ENCODE measurements at regions not wholly inside any gene's neighbourhood (a gene's known extent, or its start where the extent isn't known, plus 50 kb on each side); places are given as distances from the start of the nearest gene placed in this dataset.

DNA sequence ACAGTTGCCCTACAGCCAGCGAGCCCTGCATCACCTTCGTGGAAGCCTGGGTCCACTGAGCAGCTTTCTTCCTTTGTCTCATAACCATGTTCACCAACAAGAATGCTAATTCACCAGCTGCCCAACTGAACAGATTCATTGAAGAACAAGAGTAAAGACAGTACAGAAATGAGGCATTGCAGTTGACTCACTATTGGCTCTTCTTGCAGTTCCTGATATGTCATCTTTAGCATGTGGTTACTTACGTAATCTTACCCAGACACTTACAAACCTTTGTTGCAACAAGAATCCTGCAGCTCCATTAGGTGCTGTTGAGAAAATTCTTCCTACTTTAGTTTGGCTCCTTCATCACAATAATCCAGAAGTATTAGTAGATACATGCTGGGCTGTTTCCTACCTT is 174.0 kb upstream of the TPK1 start:
- H3K4me2 ChIP-seq (ENCODE audit: low read depth, low read length): no peak overlapping the region
- H3K9me3 ChIP-seq (ENCODE audit: control insufficient read depth, insufficient read depth, low read length): peaks cover 8% of the 10 kb centered on the region
- H3K9ac ChIP-seq (ENCODE audit: low read depth, low read length): no peak overlapping the region
- in situ Hi-C loops (cut with MboI; ENCODE audit: low sequenced_read_pairs) (no loop called here), dilution Hi-C loops (cut with HindIII; ENCODE audit: low sequenced_read_pairs, unreplicated experiment) (no loop called here), intact Hi-C loops (cut with micrococcal nuclease) (no loop called here)
- no peaks in the 10 kb centered on the region for H3K79me1 ChIP-seq (ENCODE audit: low read depth in 1 of 2, low read length in 2 of 2)
- no peak overlapping the region for H4K5ac ChIP-seq (ENCODE audit: low read depth, low read length)
- H4K8ac ChIP-seq (ENCODE audit: low read depth in 2 of 2, low read length in 2 of 2): no peak overlapping the region
- H3K4me1 ChIP-seq (ENCODE audit: control insufficient read depth, insufficient read depth, low read length): no peaks in the 10 kb centered on the region
- H3K9me1 ChIP-seq (ENCODE audit: insufficient read depth, low read length): no peaks in the 10 kb centered on the region
- H3K23ac ChIP-seq (ENCODE audit: low read depth, low read length): no peak overlapping the region
- ATAC-seq (ENCODE audit: low read depth): no peak
- H3K36me3 ChIP-seq (ENCODE audit: control insufficient read depth, insufficient read depth, low read length): no peaks in the 10 kb centered on the region
- H3K56ac ChIP-seq (ENCODE audit: extremely low read depth, insufficient read depth, low read length): no peak overlapping the region
- ChIA-PET CTCF (no interaction called here), POLR2A (ENCODE audit: unreplicated experiment) (no interaction called here)
- H3K14ac ChIP-seq (replicated peaks; ENCODE audit: low read depth, low read length): no peak overlapping the region
- no peak overlapping the region for H2AK5ac ChIP-seq (ENCODE audit: low read depth, low read length)
- H3K4me3 ChIP-seq (ENCODE audit: insufficient read depth, low read depth, low read length): no peak overlapping the region
- no peak overlapping the region for H4K91ac ChIP-seq (ENCODE audit: insufficient read depth, low read depth, low read length)
- no peak overlapping the region for H3K18ac ChIP-seq (ENCODE audit: low read depth, low read length)
- TF ChIP-seq BHLHE40 (IDR thresholded peaks at IDR 0.05; ENCODE audit: low read depth, low read length) (no peak), RAD21 (IDR thresholded peaks at IDR 0.05; ENCODE audit: low read length) (no peak), SMC3 (IDR thresholded peaks at IDR 0.05; ENCODE audit: low read depth, low read length) (no peak), NFE2L2 (IDR thresholded peaks at IDR 0.05; ENCODE audit: low read depth, low read length) (no peak), RFX5 (IDR thresholded peaks at IDR 0.05; ENCODE audit: low read depth, low read length) (no peak), FOS (IDR thresholded peaks at IDR 0.05; ENCODE audit: low read depth, low read length) (no peak), POLR2A (IDR thresholded peaks at IDR 0.05; ENCODE audit: low read depth, low read length) (no peak), MAFK (IDR thresholded peaks at IDR 0.05; ENCODE audit: low read depth, low read length) (no peak), RCOR1 (IDR thresholded peaks at IDR 0.05; ENCODE audit: insufficient replicate concordance, low read length) (no peak), CHD1 (IDR thresholded peaks at IDR 0.05; ENCODE audit: low read depth, low read length) (no peak), MAZ (IDR thresholded peaks at IDR 0.05; ENCODE audit: borderline replicate concordance, low read depth, low read length) (no peak), MXI1 (IDR thresholded peaks at IDR 0.05; ENCODE audit: borderline replicate concordance, low read depth, low read length) (no peak), CEBPB (IDR thresholded peaks at IDR 0.05; ENCODE audit: low read depth, low read length) (no peak)
- TF ChIP-seq, protein P1, sequence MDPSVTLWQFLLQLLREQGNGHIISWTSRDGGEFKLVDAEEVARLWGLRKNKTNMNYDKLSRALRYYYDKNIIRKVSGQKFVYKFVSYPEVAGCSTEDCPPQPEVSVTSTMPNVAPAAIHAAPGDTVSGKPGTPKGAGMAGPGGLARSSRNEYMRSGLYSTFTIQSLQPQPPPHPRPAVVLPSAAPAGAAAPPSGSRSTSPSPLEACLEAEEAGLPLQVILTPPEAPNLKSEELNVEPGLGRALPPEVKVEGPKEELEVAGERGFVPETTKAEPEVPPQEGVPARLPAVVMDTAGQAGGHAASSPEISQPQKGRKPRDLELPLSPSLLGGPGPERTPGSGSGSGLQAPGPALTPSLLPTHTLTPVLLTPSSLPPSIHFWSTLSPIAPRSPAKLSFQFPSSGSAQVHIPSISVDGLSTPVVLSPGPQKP (IDR thresholded peaks at IDR 0.05; ENCODE audit: borderline replicate concordance, low read depth, low read length): no peak
- TF ChIP-seq, protein P2, sequence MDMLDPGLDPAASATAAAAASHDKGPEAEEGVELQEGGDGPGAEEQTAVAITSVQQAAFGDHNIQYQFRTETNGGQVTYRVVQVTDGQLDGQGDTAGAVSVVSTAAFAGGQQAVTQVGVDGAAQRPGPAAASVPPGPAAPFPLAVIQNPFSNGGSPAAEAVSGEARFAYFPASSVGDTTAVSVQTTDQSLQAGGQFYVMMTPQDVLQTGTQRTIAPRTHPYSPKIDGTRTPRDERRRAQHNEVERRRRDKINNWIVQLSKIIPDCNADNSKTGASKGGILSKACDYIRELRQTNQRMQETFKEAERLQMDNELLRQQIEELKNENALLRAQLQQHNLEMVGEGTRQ (IDR thresholded peaks at IDR 0.05; ENCODE audit: low read depth, low read length): no peak
- TF ChIP-seq, protein P3, sequence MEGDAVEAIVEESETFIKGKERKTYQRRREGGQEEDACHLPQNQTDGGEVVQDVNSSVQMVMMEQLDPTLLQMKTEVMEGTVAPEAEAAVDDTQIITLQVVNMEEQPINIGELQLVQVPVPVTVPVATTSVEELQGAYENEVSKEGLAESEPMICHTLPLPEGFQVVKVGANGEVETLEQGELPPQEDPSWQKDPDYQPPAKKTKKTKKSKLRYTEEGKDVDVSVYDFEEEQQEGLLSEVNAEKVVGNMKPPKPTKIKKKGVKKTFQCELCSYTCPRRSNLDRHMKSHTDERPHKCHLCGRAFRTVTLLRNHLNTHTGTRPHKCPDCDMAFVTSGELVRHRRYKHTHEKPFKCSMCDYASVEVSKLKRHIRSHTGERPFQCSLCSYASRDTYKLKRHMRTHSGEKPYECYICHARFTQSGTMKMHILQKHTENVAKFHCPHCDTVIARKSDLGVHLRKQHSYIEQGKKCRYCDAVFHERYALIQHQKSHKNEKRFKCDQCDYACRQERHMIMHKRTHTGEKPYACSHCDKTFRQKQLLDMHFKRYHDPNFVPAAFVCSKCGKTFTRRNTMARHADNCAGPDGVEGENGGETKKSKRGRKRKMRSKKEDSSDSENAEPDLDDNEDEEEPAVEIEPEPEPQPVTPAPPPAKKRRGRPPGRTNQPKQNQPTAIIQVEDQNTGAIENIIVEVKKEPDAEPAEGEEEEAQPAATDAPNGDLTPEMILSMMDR (conservative IDR thresholded peaks at IDR 0.05; ENCODE audit: low read depth, low read length): no peak
- DNase-seq: no peak
- H2BK5ac ChIP-seq (ENCODE audit: low read depth, low read length, poor library complexity, severe bottlenecking): no peak overlapping the region
- no peak overlapping the region for H2AFZ ChIP-seq (replicated peaks; ENCODE audit: low read length, poor library complexity)
- no peak overlapping the region for H2BK120ac ChIP-seq (ENCODE audit: low read depth, low read length)
- H3K4ac ChIP-seq (ENCODE audit: low read depth, low read length): no peak overlapping the region
- no peak overlapping the region for H2AK9ac ChIP-seq (replicated peaks; ENCODE audit: low read depth, low read length, poor library complexity)
- no peaks in the 10 kb centered on the region for H4K20me1 ChIP-seq (ENCODE audit: insufficient read depth, low read length)
- H2BK20ac ChIP-seq (ENCODE audit: low read depth, low read length): no peak overlapping the region
- no peaks in the 10 kb centered on the region for H3K27me3 ChIP-seq (ENCODE audit: control insufficient read depth, insufficient read depth, low read length)
- no peak overlapping the region for H3K27ac ChIP-seq (ENCODE audit: insufficient read depth, low read length)
- no CpG with 5 or more reads among the region's 3 CpGs for WGBS, 2 experiments (ENCODE audit: extremely low coverage in 2 of 2, insufficient read length in 1 of 2)
- H2BK15ac ChIP-seq (ENCODE audit: low read depth, low read length): no peak overlapping the region
- no TSS peak for BruUV-seq (replicated peaks)

Measured in IMR-90 (cell line).